HepG2 (cell line): ENCODE measurements at regions not wholly inside any gene's neighbourhood (a gene's known extent, or its start where the extent isn't known, plus 50 kb on each side); places are given as distances from the start of the nearest gene placed in this dataset.

Experiments used
- ATAC-seq: fragments of 200-7000 bp; cut with Tn5 transposase; 3 replicates; pipeline ENCODE4 v1.9.1; 2020; ENCODE audit warnings: mild to moderate bottlenecking, moderate library complexity
- BruUV-seq: library from RNA; stranded (reverse); fragments of 400-500 nt; replicated peaks from 2 replicates; lab custom pipeline; 2021; lab: Mats Ljungman, UMichigan
- CTCF ChIA-PET: fragments of 300-600 bp; formaldehyde crosslinking; extraction: SDS; loops from one replicate; lab custom pipeline; 2021; ENCODE audit warnings: low total read pairs, inconsistent platforms, low intra/inter-chr PET ratio; lab: Yijun Ruan, JAX
- POLR2A ChIA-PET: fragments of 350-600 bp; sonication (Branson Sonifier 250); formaldehyde crosslinking; loops from one replicate; lab custom pipeline; 2020; ENCODE audit warnings: antibody characterized with exemption, inconsistent platforms; lab: Yijun Ruan, JAX
- DNase-seq: peaks from one replicate; pipeline ENCODE4 v3.0.0-alpha.2; 2015; ENCODE audit warnings: low spot score
- FAIRE-seq: peaks from 3 replicates; lab custom pipeline; 2011; peaks lifted over from hg19 to GRCh38; lab: Jason Lieb, UNC
- H2AFZ ChIP-seq: one replicate; pipeline ENCODE4 v1.6.1; 2011; ENCODE audit warnings: low read length, inconsistent platforms
- H3K27ac ChIP-seq: fragments of 300-600 bp; 3 replicates; pipeline ENCODE4 v1.8.0; 2011; ENCODE audit warnings: mixed run types, mild to moderate bottlenecking, mixed read lengths, low read length, inconsistent platforms; ENCODE audit not compliant: insufficient read depth; ENCODE audit errors: extremely low read length
- H3K27me3 ChIP-seq, 2 experiments: fragments of 200-600 bp in 1 of 2; 2 replicates in 1 of 2; 3 replicates in 1 of 2; pipeline versions ENCODE4 v1.6.0 to v1.8.0; 2011; ENCODE audit warnings: low read length in 2 of 2, mild to moderate bottlenecking in 2 of 2, moderate library complexity in 2 of 2, inconsistent platforms in 1 of 2; ENCODE audit not compliant: insufficient read depth in 2 of 2, control insufficient read depth in 1 of 2
- H3K36me3 ChIP-seq, 2 experiments: fragments of 200-600 bp in 1 of 2; replicated peaks in 1 of 2; 2 replicates in 1 of 2; 3 replicates in 1 of 2; pipeline versions ENCODE4 v1.5.1 to v1.8.0; 2011; ENCODE audit warnings: low read length in 2 of 2, inconsistent platforms in 1 of 2; ENCODE audit not compliant: insufficient read depth in 2 of 2, control insufficient read depth in 1 of 2
- H3K4me1 ChIP-seq: 2 replicates; pipeline ENCODE4 v1.5.1; 2012; ENCODE audit warnings: low read length, inconsistent platforms; ENCODE audit not compliant: insufficient read depth
- H3K4me2 ChIP-seq: 2 replicates; pipeline ENCODE4 v1.6.0; 2011; ENCODE audit warnings: low read depth, low read length, inconsistent platforms
- H3K4me3 ChIP-seq, 3 experiments: fragments of 200-600 bp in 1 of 3; sonication (generic), shearing (Covaris generic) in 1 of 3; replicated peaks in 1 of 3; 2 replicates each; pipeline ENCODE4 v1.5.1; 2011 to 2016; ENCODE audit warnings: low read length in 3 of 3, inconsistent platforms in 2 of 3, low read depth in 2 of 3, mild to moderate bottlenecking in 2 of 3, control low read depth in 1 of 3, mixed read lengths in 1 of 3; ENCODE audit not compliant: insufficient read depth in 1 of 3
- H3K79me2 ChIP-seq: one replicate; pipeline ENCODE4 v1.6.1; 2011; ENCODE audit warnings: low read length, inconsistent platforms; ENCODE audit not compliant: insufficient read depth
- H3K9ac ChIP-seq: 2 replicates; pipeline ENCODE4 v1.6.0; 2011; ENCODE audit warnings: mild to moderate bottlenecking, low read depth, low read length, inconsistent platforms; ENCODE audit not compliant: insufficient read depth
- H3K9me3 ChIP-seq: 2 replicates; pipeline ENCODE4 v1.5.1; 2012; ENCODE audit warnings: mild to moderate bottlenecking, low read length
- H4K20me1 ChIP-seq: 2 replicates; pipeline ENCODE4 v1.6.0; 2011; ENCODE audit warnings: inconsistent platforms, mild to moderate bottlenecking, low read length, moderate library complexity; ENCODE audit not compliant: insufficient read depth
- EHMT2 ChIP-seq: fragments of 200-600 bp; sonication (generic); IDR thresholded peaks from 2 replicates; pipeline ENCODE4 v1.7.0; 2017; ENCODE audit warnings: antibody characterized with exemption, low read depth, low read length, borderline replicate concordance
- FOXK2 ChIP-seq: fragments of 450-650 bp; IDR thresholded peaks from 2 replicates; pipeline ENCODE4 v1.6.1; 2016
- HNRNPH1 ChIP-seq: fragments of 200-400 bp; formaldehyde crosslinking; optimal IDR thresholded peaks from 2 replicates; pipeline ENCODE3; 2017; ENCODE audit warnings: mild to moderate bottlenecking, low read depth, low read length
- IRF2 ChIP-seq: IDR thresholded peaks from 2 replicates; pipeline ENCODE4 v1.6.1; 2018; ENCODE audit warnings: missing genetic modification reagents, missing compliant biosample characterization
- MTF2 ChIP-seq: sonication (generic); formaldehyde crosslinking; IDR thresholded peaks from 2 replicates; pipeline ENCODE4 v1.5.0; 2020; ENCODE audit warnings: missing genetic modification reagents, borderline replicate concordance
- NR2C2 ChIP-seq: sonication (generic); formaldehyde crosslinking; IDR thresholded peaks from 2 replicates; pipeline ENCODE4 v1.4.0; 2020; ENCODE audit warnings: missing genetic modification reagents, mild to moderate bottlenecking, moderate library complexity, borderline replicate concordance
- RBFOX2 ChIP-seq: fragments of 200-400 bp; formaldehyde crosslinking; IDR thresholded peaks from 2 replicates; pipeline ENCODE4 v1.6.1; 2017; ENCODE audit warnings: low read depth, mild to moderate bottlenecking, low read length
- SIN3B ChIP-seq: fragments of 150-350 bp; IDR thresholded peaks from 2 replicates; pipeline ENCODE4 v1.6.1; 2014; ENCODE audit warnings: low read length
- ZNF24 ChIP-seq: fragments of 450-650 bp; IDR thresholded peaks from 2 replicates; pipeline ENCODE4 v1.6.1; 2017; ENCODE audit warnings: antibody characterized with exemption, mild to moderate bottlenecking
- ZNF251 ChIP-seq: sonication (generic); formaldehyde crosslinking; IDR thresholded peaks from 2 replicates; pipeline ENCODE4 v1.9.0; 2021; ENCODE audit warnings: mild to moderate bottlenecking, missing genetic modification reagents
- ZNF543 ChIP-seq: sonication (generic); formaldehyde crosslinking; IDR thresholded peaks from 2 replicates; pipeline ENCODE4 v1.4.0; 2020; ENCODE audit warnings: mild to moderate bottlenecking, missing genetic modification reagents
- ZNF572 ChIP-seq: sonication (generic); formaldehyde crosslinking; IDR thresholded peaks from 2 replicates; pipeline ENCODE4 v1.5.1; 2020; ENCODE audit warnings: mild to moderate bottlenecking, missing genetic modification reagents
- ZNF589 ChIP-seq: sonication (generic); formaldehyde crosslinking; conservative IDR thresholded peaks from 2 replicates; pipeline ENCODE4 v1.8.0; 2022; ENCODE audit warnings: mild to moderate bottlenecking, moderate library complexity, missing genetic modification reagents
- ZNF768 ChIP-seq: sonication (generic); formaldehyde crosslinking; IDR thresholded peaks from 2 replicates; pipeline ENCODE4 v1.4.0; 2020; ENCODE audit warnings: missing genetic modification reagents
- WGBS: methylation state at CpG from one replicate; pipeline ENCODE4 v1.1.6; 2017; ENCODE audit warnings: low lambda C conversion rate; 5-methylcytosine and 5-hydroxymethylcytosine counted together
- in situ Hi-C: cut with HindIII; loops from 2 replicates; pipeline ENCODE4 v1.10.0; 2017; ENCODE audit warnings: low pct_unique_long_range_greater_than_20kb; ENCODE audit not compliant: extremely low pct_ligation_motif_present
- intact Hi-C: fragments of 100-400 bp; cut with micrococcal nuclease; formaldehyde crosslinking; loops from one replicate; pipeline ENCODE4 v1.10.0; 2022; ENCODE audit not compliant: unreplicated experiment
- TF ChIP-seq, protein P1 (sequence below): sonication (generic); formaldehyde crosslinking; IDR thresholded peaks from 2 replicates; pipeline ENCODE4 v1.5.0; 2020; ENCODE audit warnings: missing genetic modification reagents
- TF ChIP-seq, protein P2 (sequence below): sonication (generic); formaldehyde crosslinking; IDR thresholded peaks from 2 replicates; pipeline ENCODE4 v1.9.0; 2021; ENCODE audit warnings: missing genetic modification reagents, mild to moderate bottlenecking, borderline replicate concordance
- TF ChIP-seq, protein P3 (sequence below): sonication (generic); formaldehyde crosslinking; IDR thresholded peaks from 2 replicates; pipeline ENCODE4 v1.5.0; 2020; ENCODE audit warnings: mild to moderate bottlenecking, missing genetic modification reagents, borderline replicate concordance
- TF ChIP-seq, protein P4 (sequence below): sonication (generic); formaldehyde crosslinking; IDR thresholded peaks from 2 replicates; pipeline ENCODE4 v1.4.0; 2020; ENCODE audit warnings: missing genetic modification reagents, borderline replicate concordance
- TF ChIP-seq, protein P5 (sequence below): IDR thresholded peaks from 2 replicates; pipeline ENCODE4 v1.6.1; 2016; ENCODE audit warnings: mild to moderate bottlenecking

DNA sequence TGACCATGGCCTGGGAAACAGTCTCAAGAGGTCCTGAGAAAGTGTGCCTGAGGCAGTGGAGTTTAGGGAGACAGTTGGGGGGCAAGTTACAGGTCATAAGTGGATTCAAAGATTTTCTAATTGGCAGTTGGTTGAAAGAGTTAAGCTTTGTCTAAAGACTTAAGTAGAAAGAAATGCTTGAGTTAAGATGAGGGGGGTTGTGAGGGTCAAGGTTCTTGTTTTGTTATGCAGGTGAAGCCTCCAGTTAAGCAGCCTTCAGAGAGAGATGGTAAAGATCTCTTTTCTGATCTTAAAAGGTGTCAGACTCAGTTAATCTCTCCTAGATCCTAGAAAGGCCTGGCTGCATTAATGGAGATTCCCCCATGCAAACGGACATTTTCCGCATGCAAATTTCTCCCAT, 356.3 kb upstream of the C2CD4B start:
- no peaks in the 10 kb centered on the region for H3K79me2 ChIP-seq
- BruUV-seq = no TSS peak
- no peak overlapping the region for H3K27ac ChIP-seq
- ChIA-PET CTCF (no interaction called here), POLR2A (no interaction called here)
- intact Hi-C loops = no loop called here
- no peaks in the 10 kb centered on the region for H3K27me3 ChIP-seq
- no peak overlapping the region for H3K4me2 ChIP-seq
- ATAC-seq (no peak), FAIRE-seq (no peak), DNase-seq (no peak)
- H3K9ac ChIP-seq = no peak overlapping the region
- H3K4me3 ChIP-seq = no peak overlapping the region
- no peaks in the 10 kb centered on the region for H3K9me3 ChIP-seq
- H3K4me1 ChIP-seq = 0 out of 2 replicates have a peak, but pooled peaks cover 6% of the 10 kb centered on the region
- H2AFZ ChIP-seq = no peak overlapping the region
- in situ Hi-C loops = no loop called here
- TF ChIP-seq ZNF251 (CRISPR knock-in tag) (no peak), NR2C2 (CRISPR knock-in tag) (no peak), SIN3B (no peak), RBFOX2 (no peak), ZNF543 (no peak), ZNF768 (CRISPR knock-in tag) (no peak), FOXK2 (no peak), EHMT2 (no peak), ZNF572 (CRISPR knock-in tag) (no peak), IRF2 (CRISPR knock-in tag) (no peak), ZNF24 (no peak), ZNF589 (CRISPR knock-in tag) (no peak), HNRNPH1 (no peak), MTF2 (no peak)
- TF ChIP-seq, protein P1, sequence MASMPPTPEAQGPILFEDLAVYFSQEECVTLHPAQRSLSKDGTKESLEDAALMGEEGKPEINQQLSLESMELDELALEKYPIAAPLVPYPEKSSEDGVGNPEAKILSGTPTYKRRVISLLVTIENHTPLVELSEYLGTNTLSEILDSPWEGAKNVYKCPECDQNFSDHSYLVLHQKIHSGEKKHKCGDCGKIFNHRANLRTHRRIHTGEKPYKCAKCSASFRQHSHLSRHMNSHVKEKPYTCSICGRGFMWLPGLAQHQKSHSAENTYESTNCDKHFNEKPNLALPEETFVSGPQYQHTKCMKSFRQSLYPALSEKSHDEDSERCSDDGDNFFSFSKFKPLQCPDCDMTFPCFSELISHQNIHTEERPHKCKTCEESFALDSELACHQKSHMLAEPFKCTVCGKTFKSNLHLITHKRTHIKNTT (CRISPR knock-in tag) = no peak
- TF ChIP-seq, protein P2, sequence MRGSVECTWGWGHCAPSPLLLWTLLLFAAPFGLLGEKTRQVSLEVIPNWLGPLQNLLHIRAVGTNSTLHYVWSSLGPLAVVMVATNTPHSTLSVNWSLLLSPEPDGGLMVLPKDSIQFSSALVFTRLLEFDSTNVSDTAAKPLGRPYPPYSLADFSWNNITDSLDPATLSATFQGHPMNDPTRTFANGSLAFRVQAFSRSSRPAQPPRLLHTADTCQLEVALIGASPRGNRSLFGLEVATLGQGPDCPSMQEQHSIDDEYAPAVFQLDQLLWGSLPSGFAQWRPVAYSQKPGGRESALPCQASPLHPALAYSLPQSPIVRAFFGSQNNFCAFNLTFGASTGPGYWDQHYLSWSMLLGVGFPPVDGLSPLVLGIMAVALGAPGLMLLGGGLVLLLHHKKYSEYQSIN = no peak
- TF ChIP-seq, protein P3, sequence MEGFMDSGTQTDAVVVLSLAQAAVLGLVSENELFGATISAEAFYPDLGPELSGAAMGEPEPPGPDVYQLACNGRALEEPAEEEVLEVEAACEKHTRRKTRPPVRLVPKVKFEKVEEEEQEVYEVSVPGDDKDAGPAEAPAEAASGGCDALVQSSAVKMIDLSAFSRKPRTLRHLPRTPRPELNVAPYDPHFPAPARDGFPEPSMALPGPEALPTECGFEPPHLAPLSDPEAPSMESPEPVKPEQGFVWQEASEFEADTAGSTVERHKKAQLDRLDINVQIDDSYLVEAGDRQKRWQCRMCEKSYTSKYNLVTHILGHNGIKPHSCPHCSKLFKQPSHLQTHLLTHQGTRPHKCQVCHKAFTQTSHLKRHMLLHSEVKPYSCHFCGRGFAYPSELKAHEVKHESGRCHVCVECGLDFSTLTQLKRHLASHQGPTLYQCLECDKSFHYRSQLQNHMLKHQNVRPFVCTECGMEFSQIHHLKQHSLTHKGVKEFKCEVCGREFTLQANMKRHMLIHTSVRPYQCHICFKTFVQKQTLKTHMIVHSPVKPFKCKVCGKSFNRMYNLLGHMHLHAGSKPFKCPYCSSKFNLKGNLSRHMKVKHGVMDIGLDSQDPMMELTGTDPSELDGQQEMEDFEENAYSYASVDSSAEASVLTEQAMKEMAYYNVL (CRISPR knock-in tag) = no peak
- TF ChIP-seq, protein P4, sequence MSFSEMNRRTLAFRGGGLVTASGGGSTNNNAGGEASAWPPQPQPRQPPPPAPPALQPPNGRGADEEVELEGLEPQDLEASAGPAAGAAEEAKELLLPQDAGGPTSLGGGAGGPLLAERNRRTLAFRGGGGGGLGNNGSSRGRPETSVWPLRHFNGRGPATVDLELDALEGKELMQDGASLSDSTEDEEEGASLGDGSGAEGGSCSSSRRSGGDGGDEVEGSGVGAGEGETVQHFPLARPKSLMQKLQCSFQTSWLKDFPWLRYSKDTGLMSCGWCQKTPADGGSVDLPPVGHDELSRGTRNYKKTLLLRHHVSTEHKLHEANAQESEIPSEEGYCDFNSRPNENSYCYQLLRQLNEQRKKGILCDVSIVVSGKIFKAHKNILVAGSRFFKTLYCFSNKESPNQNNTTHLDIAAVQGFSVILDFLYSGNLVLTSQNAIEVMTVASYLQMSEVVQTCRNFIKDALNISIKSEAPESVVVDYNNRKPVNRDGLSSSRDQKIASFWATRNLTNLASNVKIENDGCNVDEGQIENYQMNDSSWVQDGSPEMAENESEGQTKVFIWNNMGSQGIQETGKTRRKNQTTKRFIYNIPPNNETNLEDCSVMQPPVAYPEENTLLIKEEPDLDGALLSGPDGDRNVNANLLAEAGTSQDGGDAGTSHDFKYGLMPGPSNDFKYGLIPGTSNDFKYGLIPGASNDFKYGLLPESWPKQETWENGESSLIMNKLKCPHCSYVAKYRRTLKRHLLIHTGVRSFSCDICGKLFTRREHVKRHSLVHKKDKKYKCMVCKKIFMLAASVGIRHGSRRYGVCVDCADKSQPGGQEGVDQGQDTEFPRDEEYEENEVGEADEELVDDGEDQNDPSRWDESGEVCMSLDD (CRISPR knock-in tag) = no peak
- TF ChIP-seq, protein P5, sequence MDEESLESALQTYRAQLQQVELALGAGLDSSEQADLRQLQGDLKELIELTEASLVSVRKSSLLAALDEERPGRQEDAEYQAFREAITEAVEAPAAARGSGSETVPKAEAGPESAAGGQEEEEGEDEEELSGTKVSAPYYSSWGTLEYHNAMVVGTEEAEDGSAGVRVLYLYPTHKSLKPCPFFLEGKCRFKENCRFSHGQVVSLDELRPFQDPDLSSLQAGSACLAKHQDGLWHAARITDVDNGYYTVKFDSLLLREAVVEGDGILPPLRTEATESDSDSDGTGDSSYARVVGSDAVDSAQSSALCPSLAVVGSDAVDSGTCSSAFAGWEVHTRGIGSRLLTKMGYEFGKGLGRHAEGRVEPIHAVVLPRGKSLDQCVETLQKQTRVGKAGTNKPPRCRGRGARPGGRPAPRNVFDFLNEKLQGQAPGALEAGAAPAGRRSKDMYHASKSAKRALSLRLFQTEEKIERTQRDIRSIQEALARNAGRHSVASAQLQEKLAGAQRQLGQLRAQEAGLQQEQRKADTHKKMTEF = no peak
- WGBS = 93% methylated on average over 2 of the region's 2 CpGs
- no peaks in the 10 kb centered on the region for H3K36me3 ChIP-seq
- H4K20me1 ChIP-seq = no peaks in the 10 kb centered on the region
